Activated CD4-positive, alpha-beta T cell treated with anti-CD3 and anti-CD28 coated beads, Interleukin-2, amount 10 ng/mL, durations not matched to agents 24 days and 14 days (primary cell): ENCODE measurements at regions not wholly inside any gene's neighbourhood (a gene's known extent, or its start where the extent isn't known, plus 50 kb on each side); places are given as distances from the start of the nearest gene placed in this dataset.

Experiments used
- DNase-seq: peaks from one replicate; pipeline ENCODE4 v3.0.0; 2022
- H3K27ac Mint-ChIP-seq: one replicate; pipeline ENCODE4 v1.8.0; 2022; ENCODE audit warnings: mild to moderate bottlenecking, mixed read lengths
- H3K27me3 Mint-ChIP-seq: one replicate; pipeline ENCODE4 v1.8.0; 2022; ENCODE audit warnings: mixed read lengths
- H3K36me3 Mint-ChIP-seq: one replicate; pipeline ENCODE4 v1.8.0; 2022; ENCODE audit warnings: low read depth, mild to moderate bottlenecking, mixed read lengths
- H3K4me1 Mint-ChIP-seq: one replicate; pipeline ENCODE4 v1.8.0; 2021; ENCODE audit warnings: mixed read lengths
- H3K4me3 Mint-ChIP-seq: one replicate; pipeline ENCODE4 v1.8.0; 2022; ENCODE audit warnings: mild to moderate bottlenecking, moderate library complexity, mixed read lengths
- H3K9me3 Mint-ChIP-seq: one replicate; pipeline ENCODE4 v1.8.0; 2021; ENCODE audit warnings: mixed read lengths
- intact Hi-C: fragments of 100-400 bp; cut with micrococcal nuclease; formaldehyde crosslinking; loops from one replicate; pipeline ENCODE4 v1.15.1; 2023

DNA sequence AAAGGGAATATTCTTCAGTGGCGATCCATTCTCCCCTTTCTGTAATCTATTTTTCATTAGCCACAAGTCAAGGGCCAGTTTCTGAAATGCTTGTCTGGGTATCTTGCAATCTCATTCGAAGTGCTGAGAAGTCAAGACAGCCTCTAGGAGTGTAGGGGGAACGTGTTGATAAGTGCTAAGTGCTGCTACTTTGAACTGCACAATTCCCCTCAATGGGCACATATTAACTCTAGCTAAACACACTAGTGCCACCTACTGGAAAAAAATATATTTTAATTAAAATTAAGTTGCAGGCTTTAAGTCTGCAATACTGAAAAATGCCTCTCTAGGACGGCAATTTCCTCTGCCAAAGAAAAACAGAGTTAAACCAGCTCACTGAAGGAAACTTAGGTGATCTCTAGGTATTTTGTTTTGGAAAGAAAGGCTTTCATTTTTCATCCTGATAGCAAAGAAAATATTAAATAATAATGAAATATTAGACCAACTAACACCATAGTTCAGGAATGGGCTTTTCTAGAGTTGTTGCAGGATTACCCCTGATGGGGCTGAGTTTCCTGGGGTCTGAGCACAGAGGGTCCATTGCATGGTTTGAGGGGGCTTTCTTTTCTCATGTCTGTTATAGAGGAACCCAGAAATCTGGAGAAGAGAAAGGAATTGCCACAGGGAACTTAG, 181.9 kb upstream of the KBTBD8 start:
- no peak overlapping the region for H3K27ac Mint-ChIP-seq
- no peaks in the 10 kb centered on the region for H3K36me3 Mint-ChIP-seq
- H3K4me3 Mint-ChIP-seq = no peak overlapping the region
- peaks cover 9% of the 10 kb centered on the region for H3K27me3 Mint-ChIP-seq
- H3K9me3 Mint-ChIP-seq = no peaks in the 10 kb centered on the region
- intact Hi-C loops = loop anchor here (1.0 to 10.0 kb wide), 4 partner anchors 301 to 540 kb away; no protein-coding TSS in a partner anchor
- no peaks in the 10 kb centered on the region for H3K4me1 Mint-ChIP-seq
- DNase-seq = peak; percentile 66

DNA sequence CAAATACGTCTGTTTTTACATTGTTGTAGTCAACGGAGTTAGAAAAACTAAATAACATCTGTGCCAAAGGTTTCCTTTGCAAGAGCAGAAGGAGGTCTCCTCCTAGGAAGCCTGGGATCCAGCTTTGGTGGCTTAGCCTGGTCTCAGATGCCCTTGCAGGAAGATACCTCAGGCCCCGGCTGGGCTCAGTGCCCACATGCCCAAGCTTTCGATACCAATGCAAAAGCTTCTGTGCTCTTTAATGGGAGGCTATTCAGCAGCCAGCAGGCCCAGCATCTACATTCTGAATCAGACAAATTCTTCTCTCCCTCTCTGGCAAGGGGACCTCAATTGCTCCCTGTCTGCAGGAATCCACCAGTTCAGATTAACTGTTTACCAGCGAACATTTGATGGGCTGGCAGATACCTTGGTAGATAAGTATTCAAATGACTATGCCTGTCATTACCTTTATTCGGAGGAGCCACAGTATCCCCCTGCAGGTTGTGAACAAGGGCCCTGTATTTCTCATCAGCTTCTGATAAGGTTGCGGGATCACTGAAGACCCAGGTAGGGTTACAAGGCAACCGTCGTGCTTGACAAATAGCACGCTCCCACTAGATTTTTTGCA, 180.1 kb upstream of the KBTBD8 start:
- Mint-ChIP-seq H3K9me3 (no peaks in the 10 kb centered on the region), H3K27me3 (peaks cover 9% of the 10 kb centered on the region), H3K4me1 (no peaks in the 10 kb centered on the region), H3K36me3 (no peaks in the 10 kb centered on the region), H3K4me3 (no peak overlapping the region), H3K27ac (no peak overlapping the region)
- DNase-seq = no peak
- intact Hi-C loops = loop anchor here (10.0 kb wide), 2 partner anchors 303 to 443 kb away; no protein-coding TSS in a partner anchor

DNA sequence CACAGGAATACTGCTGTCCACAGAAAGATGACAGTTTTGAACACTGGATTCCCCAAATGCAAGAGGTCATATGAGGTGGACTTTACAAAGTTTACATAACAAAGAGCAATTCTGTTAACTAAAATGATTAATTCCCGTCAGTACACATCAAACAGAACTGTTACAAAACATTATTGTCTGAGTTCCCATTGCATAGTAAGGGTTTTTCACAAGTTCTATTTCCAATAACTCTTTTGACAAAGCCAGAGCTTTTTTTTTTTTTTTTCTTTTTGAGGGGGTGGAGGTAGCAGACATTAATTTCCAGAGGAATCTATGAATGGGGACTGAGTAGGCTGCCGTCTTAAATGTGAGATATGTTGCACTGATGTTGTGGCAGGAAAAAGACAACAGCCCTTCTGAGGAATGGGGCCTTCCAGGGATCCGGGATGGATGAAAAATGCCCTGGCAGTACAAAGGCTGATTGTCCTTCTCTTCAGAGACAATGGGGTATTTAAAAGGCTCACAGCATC, 178.1 kb upstream of the KBTBD8 start:
- Mint-ChIP-seq H3K9me3 (no peaks in the 10 kb centered on the region), H3K36me3 (no peaks in the 10 kb centered on the region), H3K4me1 (no peaks in the 10 kb centered on the region), H3K27me3 (peaks cover 9% of the 10 kb centered on the region), H3K4me3 (no peak overlapping the region), H3K27ac (no peak overlapping the region)
- intact Hi-C loops = loop anchor here (10.0 kb wide), 3 partner anchors 305 to 1035 kb away; no protein-coding TSS in a partner anchor
- no peak for DNase-seq

DNA sequence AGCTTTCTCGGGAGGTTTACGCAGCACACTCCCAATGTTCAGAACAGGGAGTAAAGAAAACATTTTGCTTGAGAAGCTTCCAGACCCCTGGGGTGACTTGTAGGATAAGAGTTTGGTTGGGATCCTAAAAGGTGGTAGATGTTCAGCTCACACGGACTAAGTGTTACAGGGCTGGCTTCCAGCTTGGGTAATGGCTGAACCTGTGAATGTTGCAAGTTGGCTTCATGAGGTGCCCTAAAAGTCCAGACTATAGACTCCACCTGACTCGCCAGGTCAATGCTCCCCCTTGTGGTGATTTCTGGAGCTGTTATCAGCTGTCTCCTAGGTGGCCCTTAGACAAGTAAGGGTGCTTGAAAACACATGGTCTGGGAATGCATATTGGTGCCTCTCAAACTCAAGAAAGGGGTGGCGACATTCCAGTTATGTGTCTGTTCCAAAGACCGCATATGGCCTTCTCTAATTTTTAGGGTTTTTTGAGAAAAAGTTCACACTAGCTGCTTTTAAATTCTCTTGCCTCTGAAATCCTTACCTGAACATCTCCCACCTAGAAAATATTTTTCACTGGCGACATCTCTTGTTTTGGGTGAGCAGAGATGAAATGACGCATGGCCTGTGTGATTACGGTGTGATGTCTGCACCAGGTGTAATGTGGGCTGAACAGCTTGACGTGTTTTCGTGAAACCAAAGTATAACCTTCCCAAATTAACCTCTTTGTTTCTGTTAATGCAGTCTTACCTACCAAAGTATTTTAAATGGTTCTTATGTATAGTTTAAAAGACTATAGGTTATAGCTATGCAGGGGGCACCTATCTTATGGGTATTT, 175.7 kb upstream of the KBTBD8 start:
- Mint-ChIP-seq H3K4me3 (no peak overlapping the region), H3K4me1 (no peaks in the 10 kb centered on the region), H3K36me3 (no peaks in the 10 kb centered on the region), H3K27ac (no peak overlapping the region), H3K27me3 (peaks cover 7% of the 10 kb centered on the region), H3K9me3 (no peaks in the 10 kb centered on the region)
- intact Hi-C loops = loop anchor here (2.0 to 10.0 kb wide), 2 partner anchors 568 to 1038 kb away; no protein-coding TSS in a partner anchor
- peak; percentile 91 for DNase-seq

DNA sequence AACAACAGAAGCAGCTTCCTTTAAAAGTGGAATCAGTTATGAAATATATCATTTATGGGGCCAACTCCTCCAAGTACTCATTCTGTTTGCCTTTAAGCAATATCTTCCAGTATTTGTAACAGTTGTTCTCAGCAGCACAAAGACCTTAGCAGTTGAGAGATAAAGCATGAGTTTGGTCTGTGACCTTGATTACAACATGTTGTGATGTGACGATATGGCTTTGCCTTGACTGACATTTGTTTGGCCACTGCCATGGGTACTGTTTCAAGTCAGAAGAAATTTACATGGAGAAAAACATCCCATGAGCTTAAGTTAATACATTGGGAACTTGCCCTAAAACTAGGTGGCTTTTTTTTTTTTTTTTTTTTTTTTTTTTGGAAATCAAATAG, 175.1 kb upstream of the KBTBD8 start:
- no peaks in the 10 kb centered on the region for H3K9me3 Mint-ChIP-seq
- H3K4me1 Mint-ChIP-seq = no peaks in the 10 kb centered on the region
- H3K27ac Mint-ChIP-seq = no peak overlapping the region
- intact Hi-C loops = loop anchor here (2.0 to 10.0 kb wide), 2 partner anchors 568 to 1038 kb away; no protein-coding TSS in a partner anchor
- DNase-seq = no peak
- peaks cover 9% of the 10 kb centered on the region for H3K27me3 Mint-ChIP-seq
- no peaks in the 10 kb centered on the region for H3K36me3 Mint-ChIP-seq
- H3K4me3 Mint-ChIP-seq = no peak overlapping the region

DNA sequence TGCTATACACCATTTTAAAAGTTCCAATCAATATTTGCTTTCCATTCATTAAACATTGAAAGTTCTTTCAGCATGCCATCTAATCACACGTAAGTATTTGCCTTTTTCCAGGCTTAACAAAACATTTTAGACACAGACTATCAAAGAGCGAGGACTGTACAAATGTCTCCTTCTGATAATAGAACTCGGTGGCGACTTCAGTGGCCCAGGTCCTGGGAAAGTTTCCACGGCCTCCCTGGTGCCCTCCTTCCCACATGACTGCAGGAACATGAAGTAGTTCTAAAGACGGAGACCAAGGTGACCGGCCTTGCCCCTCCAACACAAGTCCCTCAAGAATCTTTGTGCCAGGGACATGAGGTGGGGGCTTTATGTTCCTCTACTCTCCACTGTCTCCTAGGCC, 174.6 kb upstream of the KBTBD8 start:
- no peaks in the 10 kb centered on the region for H3K9me3 Mint-ChIP-seq
- H3K27ac Mint-ChIP-seq = no peak overlapping the region
- H3K4me1 Mint-ChIP-seq = no peaks in the 10 kb centered on the region
- H3K27me3 Mint-ChIP-seq = peaks cover 9% of the 10 kb centered on the region
- H3K36me3 Mint-ChIP-seq = no peaks in the 10 kb centered on the region
- DNase-seq = no peak
- no peak overlapping the region for H3K4me3 Mint-ChIP-seq
- intact Hi-C loops = loop anchor here (2.0 to 10.0 kb wide), 2 partner anchors 569 to 1039 kb away; no protein-coding TSS in a partner anchor

DNA sequence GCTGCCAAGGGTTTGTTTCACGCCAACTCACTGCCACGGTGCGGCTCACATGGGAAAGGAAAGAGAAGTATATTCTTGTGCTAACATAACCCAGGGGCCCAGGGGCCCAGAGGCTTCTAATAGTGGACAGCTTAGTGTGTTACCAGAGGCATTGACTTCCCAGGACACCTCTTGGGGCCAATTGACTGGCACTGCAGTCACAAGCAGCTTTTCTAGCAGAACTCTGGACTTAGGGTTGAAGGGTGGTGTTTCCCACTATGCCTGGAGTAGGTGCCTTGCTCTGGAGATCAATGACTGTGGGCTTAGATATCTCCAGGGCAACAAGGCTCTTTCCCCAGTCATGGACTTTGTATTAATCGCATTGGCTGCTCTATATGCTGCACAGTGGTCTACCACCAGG, 172.7 kb upstream of the KBTBD8 start:
- no peak overlapping the region for H3K4me3 Mint-ChIP-seq
- H3K36me3 Mint-ChIP-seq = no peaks in the 10 kb centered on the region
- intact Hi-C loops = loop anchor here (10.0 kb wide), 1 partner anchor 1041 kb away; no protein-coding TSS in a partner anchor
- H3K9me3 Mint-ChIP-seq = no peaks in the 10 kb centered on the region
- H3K27ac Mint-ChIP-seq = no peak overlapping the region
- peaks cover 6% of the 10 kb centered on the region for H3K27me3 Mint-ChIP-seq
- DNase-seq = no peak
- H3K4me1 Mint-ChIP-seq = no peaks in the 10 kb centered on the region

DNA sequence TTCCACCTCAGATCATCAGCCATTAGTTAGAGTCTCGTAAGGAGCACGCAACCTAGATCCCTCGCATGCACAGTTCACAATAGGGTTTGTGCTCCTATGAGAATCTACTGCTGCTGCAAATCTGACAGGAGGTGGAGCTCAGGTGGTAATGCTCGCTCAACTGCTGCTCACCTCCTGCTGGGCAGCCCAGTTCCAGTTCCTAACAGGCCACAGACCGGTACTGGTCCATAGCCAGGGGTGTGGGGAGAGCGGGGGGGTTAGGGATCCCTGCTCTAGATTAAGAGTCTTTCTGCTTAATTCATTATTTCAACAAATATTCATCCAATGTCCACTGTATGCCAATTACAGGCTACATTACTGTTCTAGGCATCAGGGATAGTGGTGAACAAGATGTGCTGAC, 170.4 kb upstream of the KBTBD8 start:
- intact Hi-C loops = loop anchor here (10.0 kb wide), 1 partner anchor 1043 kb away; no protein-coding TSS in a partner anchor
- Mint-ChIP-seq H3K36me3 (no peaks in the 10 kb centered on the region), H3K9me3 (no peaks in the 10 kb centered on the region), H3K4me3 (no peak overlapping the region), H3K27me3 (peaks cover 6% of the 10 kb centered on the region), H3K27ac (no peak overlapping the region), H3K4me1 (no peaks in the 10 kb centered on the region)
- no peak for DNase-seq

DNA sequence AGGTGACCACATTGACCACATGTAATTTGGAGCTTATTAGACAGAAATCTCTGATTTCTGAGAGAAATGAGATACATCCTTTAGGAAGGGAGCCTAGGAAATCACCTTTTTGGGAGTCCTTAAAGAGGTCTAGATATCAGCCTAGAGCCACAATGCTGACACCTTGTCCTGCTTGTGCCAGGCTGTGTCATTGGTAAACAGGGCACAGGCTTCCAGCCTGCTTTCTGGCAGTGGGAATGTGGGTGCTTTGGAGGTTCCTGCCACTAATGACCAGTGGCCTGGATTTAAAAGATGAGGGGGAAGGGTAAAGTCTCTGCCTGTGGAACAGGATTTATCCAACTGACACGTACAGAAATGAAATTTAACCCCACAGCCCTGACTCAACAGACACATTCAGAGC, 169.8 kb upstream of the KBTBD8 start:
- Mint-ChIP-seq H3K4me3 (no peak overlapping the region), H3K36me3 (no peaks in the 10 kb centered on the region), H3K4me1 (no peaks in the 10 kb centered on the region), H3K9me3 (no peaks in the 10 kb centered on the region), H3K27me3 (peaks cover 8% of the 10 kb centered on the region), H3K27ac (no peak overlapping the region)
- intact Hi-C loops = loop anchor here (10.0 kb wide), 1 partner anchor 1044 kb away; no protein-coding TSS in a partner anchor
- no peak for DNase-seq

DNA sequence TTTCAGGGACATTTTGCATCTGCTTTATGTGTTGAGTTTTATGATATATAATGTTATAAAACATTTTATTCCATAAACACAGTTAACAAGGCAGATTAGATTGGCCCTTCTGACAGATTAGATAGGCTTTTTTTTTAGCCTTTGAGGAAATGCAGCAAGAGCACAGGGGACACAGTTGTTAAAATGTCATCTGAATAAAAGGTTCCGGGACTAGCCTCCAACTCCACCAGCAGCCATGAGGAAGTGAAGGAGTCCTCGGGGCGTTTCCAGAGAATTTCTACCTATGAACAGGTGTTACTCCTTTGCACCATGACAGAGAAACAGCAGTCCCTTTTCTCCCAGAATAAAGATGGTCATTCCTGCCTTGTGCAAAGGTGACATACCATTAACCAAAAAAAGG, 167.8 kb upstream of the KBTBD8 start:
- intact Hi-C loops = no loop called here
- Mint-ChIP-seq H3K36me3 (no peaks in the 10 kb centered on the region), H3K27me3 (peaks cover 8% of the 10 kb centered on the region), H3K4me3 (no peak overlapping the region), H3K9me3 (no peaks in the 10 kb centered on the region), H3K27ac (no peak overlapping the region), H3K4me1 (no peaks in the 10 kb centered on the region)
- no peak for DNase-seq

DNA sequence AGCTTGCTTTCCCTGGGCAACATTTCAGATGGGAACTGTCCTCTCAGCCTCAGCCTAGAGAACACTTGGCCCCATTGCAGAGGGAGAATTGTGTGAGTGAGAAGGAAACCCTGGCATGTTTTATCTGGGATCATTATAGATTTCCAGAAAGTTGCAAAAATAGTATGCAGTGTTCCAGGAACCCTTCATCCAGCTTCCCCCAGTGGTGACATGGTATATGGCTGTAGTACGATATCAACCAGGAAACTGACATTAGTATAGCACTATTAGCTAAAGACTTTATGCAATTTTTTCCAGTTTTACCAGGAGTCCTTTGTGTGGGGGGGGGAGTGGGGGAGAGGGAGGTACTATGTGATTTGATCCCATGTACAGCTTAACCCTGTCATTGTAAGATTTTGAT, 166.2 kb upstream of the KBTBD8 start:
- intact Hi-C loops = no loop called here
- H3K4me3 Mint-ChIP-seq = no peak overlapping the region
- no peaks in the 10 kb centered on the region for H3K9me3 Mint-ChIP-seq
- no peaks in the 10 kb centered on the region for H3K4me1 Mint-ChIP-seq
- H3K27me3 Mint-ChIP-seq = peaks cover 6% of the 10 kb centered on the region
- no peak for DNase-seq
- no peak overlapping the region for H3K27ac Mint-ChIP-seq
- no peaks in the 10 kb centered on the region for H3K36me3 Mint-ChIP-seq

DNA sequence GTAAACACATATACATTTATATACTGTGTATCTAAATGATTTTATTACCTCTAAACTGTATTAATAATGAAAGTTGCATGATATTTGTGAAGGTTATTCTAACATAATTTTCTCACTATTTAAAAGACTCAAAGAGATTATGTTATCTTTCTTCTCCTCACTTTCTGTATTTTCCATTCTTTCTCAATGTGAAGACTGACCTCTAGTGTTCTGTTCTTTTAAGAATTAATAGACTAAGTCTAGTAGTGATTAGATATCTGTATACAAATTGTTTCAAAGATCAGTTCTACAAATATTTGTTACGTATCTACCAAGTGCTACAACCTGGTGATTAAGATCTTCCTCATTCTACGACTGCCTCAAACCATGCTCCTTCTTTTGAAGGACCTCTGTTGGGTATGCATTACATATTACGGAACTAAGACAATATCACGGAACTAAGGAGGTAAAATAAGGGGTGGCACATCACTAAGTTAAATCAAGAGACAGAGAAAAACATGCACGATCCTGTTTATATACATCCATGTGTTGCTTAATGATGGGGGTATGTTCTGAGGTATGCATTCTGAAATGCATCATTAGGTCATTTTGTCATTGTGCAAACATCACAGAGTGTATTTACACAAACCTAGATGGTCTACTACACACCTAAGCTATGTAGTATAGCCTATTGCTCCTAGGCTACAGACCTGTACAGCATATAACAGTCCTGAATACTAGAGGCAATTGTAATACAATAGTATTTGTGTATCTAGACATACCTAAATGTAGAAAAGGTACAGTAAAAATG, 161.5 kb upstream of the KBTBD8 start:
- no peaks in the 10 kb centered on the region for H3K36me3 Mint-ChIP-seq
- peaks cover 2% of the 10 kb centered on the region for H3K27me3 Mint-ChIP-seq
- H3K4me1 Mint-ChIP-seq = no peaks in the 10 kb centered on the region
- H3K4me3 Mint-ChIP-seq = no peak overlapping the region
- H3K27ac Mint-ChIP-seq = no peak overlapping the region
- intact Hi-C loops = no loop called here
- H3K9me3 Mint-ChIP-seq = no peaks in the 10 kb centered on the region
- no peak for DNase-seq

DNA sequence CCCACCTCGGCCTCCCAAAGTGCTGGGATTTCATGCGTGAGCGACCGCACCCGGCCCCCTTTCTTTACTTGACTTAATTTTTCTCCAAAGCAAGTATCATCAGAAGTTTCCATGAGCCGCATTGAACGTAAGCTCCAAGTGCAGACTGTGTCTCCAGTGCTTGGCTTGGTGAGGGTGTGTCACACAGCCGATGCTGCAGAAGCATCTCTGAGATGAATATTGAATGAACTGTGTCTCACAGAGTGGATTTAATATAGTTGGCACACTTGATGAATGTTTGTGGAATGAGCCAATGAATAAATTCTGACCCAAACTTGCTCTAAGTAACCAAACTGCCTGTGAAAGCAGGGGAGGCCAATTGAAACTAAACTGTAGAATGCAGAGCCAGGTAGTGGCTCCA, 159.4 kb upstream of the KBTBD8 start:
- H3K4me3 Mint-ChIP-seq = no peak overlapping the region
- no peak overlapping the region for H3K27ac Mint-ChIP-seq
- H3K27me3 Mint-ChIP-seq = no peaks in the 10 kb centered on the region
- no peak for DNase-seq
- intact Hi-C loops = no loop called here
- no peaks in the 10 kb centered on the region for H3K9me3 Mint-ChIP-seq
- H3K4me1 Mint-ChIP-seq = no peaks in the 10 kb centered on the region
- H3K36me3 Mint-ChIP-seq = no peaks in the 10 kb centered on the region
